GM12801 (cell line): ENCODE measurements at regions not wholly inside any gene's neighbourhood (a gene's known extent, or its start where the extent isn't known, plus 50 kb on each side); places are given as distances from the start of the nearest gene placed in this dataset.

Experiments used
- TF ChIP-seq, protein P1 (sequence below): IDR thresholded peaks from one replicate; pipeline ENCODE4 v1.5.1; 2011; ENCODE audit warnings: control low read depth; ENCODE audit not compliant: insufficient read length; ENCODE audit errors: extremely low read depth

DNA sequence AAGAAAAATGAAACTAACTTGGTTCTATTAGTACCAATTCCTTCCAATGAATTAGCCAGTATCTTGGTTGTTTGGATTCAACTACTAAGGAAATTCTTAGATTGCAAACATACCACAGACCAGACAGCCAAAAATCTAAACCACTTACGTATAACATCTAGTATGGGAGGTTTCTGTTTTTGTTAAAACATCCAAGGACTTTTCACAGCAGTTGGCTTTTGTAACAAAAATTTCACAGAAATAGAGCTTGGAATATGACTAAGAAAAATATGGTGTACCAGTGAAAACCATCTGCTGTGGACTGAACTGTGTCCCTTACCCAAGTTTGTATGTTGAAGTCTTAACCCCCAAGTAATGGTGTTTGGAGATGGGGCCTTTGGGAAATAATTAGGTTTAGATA lies 199.2 kb downstream of the OTOL1 start:
- TF ChIP-seq, protein P1, sequence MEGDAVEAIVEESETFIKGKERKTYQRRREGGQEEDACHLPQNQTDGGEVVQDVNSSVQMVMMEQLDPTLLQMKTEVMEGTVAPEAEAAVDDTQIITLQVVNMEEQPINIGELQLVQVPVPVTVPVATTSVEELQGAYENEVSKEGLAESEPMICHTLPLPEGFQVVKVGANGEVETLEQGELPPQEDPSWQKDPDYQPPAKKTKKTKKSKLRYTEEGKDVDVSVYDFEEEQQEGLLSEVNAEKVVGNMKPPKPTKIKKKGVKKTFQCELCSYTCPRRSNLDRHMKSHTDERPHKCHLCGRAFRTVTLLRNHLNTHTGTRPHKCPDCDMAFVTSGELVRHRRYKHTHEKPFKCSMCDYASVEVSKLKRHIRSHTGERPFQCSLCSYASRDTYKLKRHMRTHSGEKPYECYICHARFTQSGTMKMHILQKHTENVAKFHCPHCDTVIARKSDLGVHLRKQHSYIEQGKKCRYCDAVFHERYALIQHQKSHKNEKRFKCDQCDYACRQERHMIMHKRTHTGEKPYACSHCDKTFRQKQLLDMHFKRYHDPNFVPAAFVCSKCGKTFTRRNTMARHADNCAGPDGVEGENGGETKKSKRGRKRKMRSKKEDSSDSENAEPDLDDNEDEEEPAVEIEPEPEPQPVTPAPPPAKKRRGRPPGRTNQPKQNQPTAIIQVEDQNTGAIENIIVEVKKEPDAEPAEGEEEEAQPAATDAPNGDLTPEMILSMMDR = no peak

DNA sequence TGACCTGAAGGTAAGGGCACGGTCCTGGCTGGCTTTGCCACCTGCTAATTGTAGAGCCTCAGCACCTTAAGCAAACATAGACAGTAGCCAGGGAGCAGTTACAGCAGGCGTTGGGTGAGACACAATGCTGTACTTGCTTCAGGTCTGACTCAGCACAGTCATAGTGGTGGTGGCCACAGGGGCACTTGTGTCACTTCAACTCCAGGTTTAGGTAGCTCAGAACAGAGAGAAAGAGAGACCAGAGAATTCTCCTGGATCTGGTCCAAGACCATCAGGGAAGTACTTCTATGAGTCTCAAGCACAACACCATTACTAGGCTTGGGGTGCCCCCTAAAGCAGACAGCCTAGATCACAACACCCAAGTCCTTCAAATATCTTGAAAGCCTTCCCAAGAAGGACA lies 204.4 kb downstream of the OTOL1 start:
- TF ChIP-seq, protein P1 = no peak

DNA sequence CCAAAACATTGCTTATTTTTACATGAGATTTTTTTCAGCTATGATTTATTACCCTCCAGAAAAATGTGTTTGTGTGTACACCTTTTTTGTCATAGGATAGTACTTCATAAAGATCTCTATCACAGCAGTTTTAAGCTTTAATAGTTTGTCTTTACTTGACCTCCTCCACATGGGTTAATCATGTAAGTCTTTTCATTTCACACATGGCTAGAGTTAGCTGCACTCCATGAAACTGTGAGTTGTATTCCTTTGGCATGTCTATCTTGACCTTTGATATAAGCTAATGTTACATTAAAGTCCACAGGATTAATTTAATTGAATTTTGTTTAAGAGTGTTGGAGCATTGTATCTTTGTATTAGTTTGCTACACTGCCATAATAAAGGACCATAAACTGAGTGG lies 217.1 kb downstream of the OTOL1 start:
- TF ChIP-seq, protein P1 = no peak

DNA sequence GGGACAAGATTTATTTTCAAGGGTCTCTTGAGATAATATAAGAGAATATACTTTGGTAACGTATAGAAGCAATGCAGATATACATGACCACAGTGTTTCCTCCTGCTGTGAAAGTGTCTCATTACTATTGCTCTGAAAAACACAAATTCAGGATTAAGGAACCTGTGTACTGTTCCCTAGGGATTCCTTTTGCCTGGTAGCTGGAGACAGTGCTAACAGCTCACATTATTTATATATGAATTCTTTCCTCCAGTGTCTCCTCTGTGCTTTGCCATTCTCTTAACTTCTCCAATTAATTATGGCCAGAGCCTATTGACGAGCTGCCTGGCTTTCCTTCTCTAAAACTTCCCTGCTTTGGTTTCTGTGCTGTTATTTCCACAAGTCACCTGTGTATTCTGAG lies 235.4 kb downstream of the OTOL1 start:
- TF ChIP-seq, protein P1 = no peak

DNA sequence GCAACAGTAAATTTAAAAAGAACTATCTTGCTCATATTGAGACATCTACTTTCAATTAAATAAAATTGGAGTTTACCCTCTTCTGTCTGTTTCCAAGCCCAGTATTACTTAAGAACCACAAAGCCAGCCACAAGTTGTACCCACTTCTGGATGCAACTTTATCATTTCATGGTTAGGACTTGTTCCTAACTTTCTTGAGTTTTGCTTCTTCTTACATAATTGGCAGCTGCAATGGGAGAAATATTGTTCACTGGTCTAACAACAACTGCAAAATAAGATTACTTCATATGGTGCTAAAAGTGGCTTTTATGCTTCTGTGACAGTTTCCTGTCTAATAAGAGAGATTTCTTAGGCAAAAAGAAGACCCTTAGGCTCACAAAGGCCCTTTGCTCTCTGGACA lies 240.6 kb downstream of the OTOL1 start:
- TF ChIP-seq, protein P1 = no peak

DNA sequence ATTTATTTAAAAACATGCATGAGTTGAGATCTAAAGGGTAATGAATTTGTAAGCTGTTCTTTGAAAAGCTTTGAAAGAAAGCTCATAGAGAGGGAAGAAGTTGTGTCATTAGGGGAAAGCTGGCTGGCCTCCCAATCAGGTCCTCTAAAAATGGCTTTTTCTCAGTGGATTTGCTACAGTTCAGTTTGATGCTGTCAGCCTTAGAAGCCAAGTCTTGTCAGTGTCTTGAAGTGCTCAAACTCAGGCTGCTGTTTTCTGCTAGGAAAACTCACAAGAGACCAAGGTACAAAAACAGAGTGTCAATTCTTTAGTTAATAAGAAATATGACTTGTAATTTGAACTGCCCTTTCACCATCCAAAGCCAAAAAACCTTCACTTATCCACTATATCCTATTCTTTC lies 243.8 kb downstream of the OTOL1 start:
- TF ChIP-seq, protein P1 = no peak

DNA sequence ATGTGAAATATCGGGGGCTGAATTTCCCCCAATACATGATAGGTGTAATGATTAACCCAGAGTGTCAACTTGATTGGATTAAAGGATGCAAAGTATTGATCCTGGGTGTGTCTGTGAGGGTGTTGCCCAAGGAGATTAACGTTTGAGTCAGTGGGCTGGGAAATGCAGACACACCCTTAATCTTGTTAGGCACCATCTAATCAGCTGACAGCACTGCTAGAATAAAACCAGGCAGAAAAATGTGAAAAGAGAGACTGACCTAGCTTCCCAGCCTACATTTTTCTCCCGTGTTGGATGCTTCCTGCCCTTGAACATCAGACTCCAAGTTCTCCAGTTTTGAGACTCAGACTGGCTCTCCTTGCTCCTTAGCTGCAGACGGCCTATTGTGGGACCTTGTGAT lies 247.8 kb downstream of the OTOL1 start:
- TF ChIP-seq, protein P1 = no peak

DNA sequence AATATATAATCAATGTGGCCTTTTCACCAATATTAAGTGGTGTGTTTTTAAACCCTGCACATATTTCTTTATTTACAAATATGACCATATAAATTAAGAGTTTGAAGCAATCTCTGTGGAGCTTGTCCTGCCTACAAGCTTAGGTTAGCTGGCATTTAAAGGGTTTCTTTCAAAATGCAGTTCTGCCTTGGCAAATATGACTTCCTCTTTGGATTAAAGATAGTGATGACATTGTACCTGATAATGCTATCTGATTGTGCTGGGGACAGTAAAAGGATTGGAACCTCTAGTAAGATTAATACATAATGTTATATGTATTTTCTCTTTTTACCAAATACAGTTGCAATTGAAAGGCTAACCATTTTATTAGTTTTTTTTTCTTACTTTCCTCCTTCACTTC lies 249.1 kb downstream of the OTOL1 start:
- TF ChIP-seq, protein P1 = no peak
